Naive B cell (primary cell): ENCODE measurements at regions not wholly inside any gene's neighbourhood (a gene's known extent, or its start where the extent isn't known, plus 50 kb on each side); places are given as distances from the start of the nearest gene placed in this dataset.

Experiments
- ATAC-seq, 2 donors: fragments of 150-1000 bp; cut with Tn5 transposase; 2 replicates each; pipeline ENCODE4 v1.10.0; 2021; ENCODE audit warnings: low read depth in 2 of 2, mild to moderate bottlenecking in 2 of 2, moderate library complexity in 2 of 2
- DNase-seq: peaks from one replicate; pipeline ENCODE4 v3.0.0; 2022
- H3K27ac Mint-ChIP-seq, 6 donors: one replicate each; pipeline ENCODE4 v1.8.0; 2020 to 2022; ENCODE audit warnings: mild to moderate bottlenecking in 6 of 6, mixed read lengths in 6 of 6, moderate library complexity in 5 of 6, inconsistent platforms in 2 of 6
- H3K27me3 Mint-ChIP-seq, 3 donors: one replicate each; pipeline ENCODE4 v1.8.0; 2021 to 2022; ENCODE audit warnings: mixed read lengths in 3 of 3, mild to moderate bottlenecking in 1 of 3
- H3K36me3 Mint-ChIP-seq, 2 donors: one replicate each; pipeline ENCODE4 v1.8.0; 2020 to 2022; ENCODE audit warnings: mixed read lengths in 2 of 2, inconsistent platforms in 1 of 2, mild to moderate bottlenecking in 1 of 2
- H3K4me1 Mint-ChIP-seq, 3 donors: one replicate each; pipeline ENCODE4 v1.8.0; 2020 to 2022; ENCODE audit warnings: mixed read lengths in 3 of 3, inconsistent platforms in 1 of 3, mild to moderate bottlenecking in 1 of 3, moderate library complexity in 1 of 3
- H3K4me3 Mint-ChIP-seq, 8 donors: one replicate each; pipeline ENCODE4 v1.8.0; 2020 to 2022; ENCODE audit warnings: mild to moderate bottlenecking in 8 of 8, mixed read lengths in 8 of 8, moderate library complexity in 8 of 8, inconsistent platforms in 2 of 8
- H3K9me3 Mint-ChIP-seq, 7 donors: one replicate each; pipeline ENCODE4 v1.8.0; 2020 to 2022; ENCODE audit warnings: mixed read lengths in 7 of 7, mild to moderate bottlenecking in 5 of 7, inconsistent platforms in 2 of 7, moderate library complexity in 1 of 7

- DNase-seq (no peak), ATAC-seq (no peak)
- no peaks in the 10 kb centered on the region for H3K36me3 Mint-ChIP-seq
- H3K4me3 Mint-ChIP-seq: no peak overlapping the region
- H3K27ac Mint-ChIP-seq: no peak overlapping the region
- H3K9me3 Mint-ChIP-seq: peaks cover 0 to 27% (median 14%) of the 10 kb centered on the region in 7 donors
- no peaks in the 10 kb centered on the region for H3K27me3 Mint-ChIP-seq
- no peaks in the 10 kb centered on the region for H3K4me1 Mint-ChIP-seq
Observed at GRCh38 chr6:169041078-169041477, 212.6 kb downstream of the THBS2 start.

GRCh38 chr6:169038691-169039090 is 215.0 kb downstream of the THBS2 start:
- H3K4me3 Mint-ChIP-seq: no peak overlapping the region
- H3K27me3 Mint-ChIP-seq: no peaks in the 10 kb centered on the region
- no peak overlapping the region for H3K27ac Mint-ChIP-seq
- H3K4me1 Mint-ChIP-seq: no peaks in the 10 kb centered on the region
- ATAC-seq (no peak), DNase-seq (no peak)
- no peaks in the 10 kb centered on the region for H3K36me3 Mint-ChIP-seq
- H3K9me3 Mint-ChIP-seq: peaks cover 0 to 27% (median 14%) of the 10 kb centered on the region in 7 donors

DNA sequence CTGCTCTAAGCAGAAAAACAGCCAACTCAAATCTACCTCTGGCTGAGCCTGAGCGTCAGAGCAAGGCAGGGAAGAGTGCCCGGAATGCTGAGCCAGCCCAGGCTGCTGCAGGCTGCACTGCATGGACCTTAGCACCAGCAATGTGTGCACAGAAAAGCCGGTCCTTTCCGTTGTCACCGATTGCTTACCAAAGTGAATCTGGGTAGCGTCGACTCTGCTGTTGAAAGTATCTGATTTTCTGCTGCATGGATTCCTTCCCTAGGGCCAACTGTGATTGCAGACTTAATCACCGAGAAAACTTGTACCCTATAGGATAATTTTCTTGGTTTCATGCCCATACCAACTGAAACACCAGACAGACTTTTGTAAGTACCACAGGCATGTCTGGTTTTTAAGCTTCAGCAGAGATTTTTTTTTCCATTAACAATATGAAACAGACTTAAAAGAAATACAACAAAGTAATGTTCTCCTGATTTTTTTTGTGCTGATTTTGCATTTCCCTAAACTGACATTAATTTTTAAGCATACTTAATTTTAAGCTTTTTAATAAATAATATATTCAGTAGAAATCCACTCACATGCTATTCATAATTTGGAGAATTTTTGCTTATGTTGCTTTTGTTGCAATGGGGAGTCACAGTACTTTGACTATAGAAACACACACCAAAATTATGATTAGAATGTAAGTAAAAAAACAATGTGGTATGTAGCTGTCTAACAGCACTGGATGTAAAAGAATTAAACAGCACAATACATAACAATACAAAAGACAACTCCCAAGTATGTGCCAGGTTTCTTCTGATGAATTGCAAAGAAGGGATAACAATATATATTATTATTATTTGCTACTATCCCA is 218.0 kb downstream of the THBS2 start:
- no peaks in the 10 kb centered on the region for H3K4me1 Mint-ChIP-seq
- no peaks in the 10 kb centered on the region for H3K36me3 Mint-ChIP-seq
- H3K9me3 Mint-ChIP-seq: peaks cover 4 to 31% (median 17%) of the 10 kb centered on the region in 7 donors

DNA sequence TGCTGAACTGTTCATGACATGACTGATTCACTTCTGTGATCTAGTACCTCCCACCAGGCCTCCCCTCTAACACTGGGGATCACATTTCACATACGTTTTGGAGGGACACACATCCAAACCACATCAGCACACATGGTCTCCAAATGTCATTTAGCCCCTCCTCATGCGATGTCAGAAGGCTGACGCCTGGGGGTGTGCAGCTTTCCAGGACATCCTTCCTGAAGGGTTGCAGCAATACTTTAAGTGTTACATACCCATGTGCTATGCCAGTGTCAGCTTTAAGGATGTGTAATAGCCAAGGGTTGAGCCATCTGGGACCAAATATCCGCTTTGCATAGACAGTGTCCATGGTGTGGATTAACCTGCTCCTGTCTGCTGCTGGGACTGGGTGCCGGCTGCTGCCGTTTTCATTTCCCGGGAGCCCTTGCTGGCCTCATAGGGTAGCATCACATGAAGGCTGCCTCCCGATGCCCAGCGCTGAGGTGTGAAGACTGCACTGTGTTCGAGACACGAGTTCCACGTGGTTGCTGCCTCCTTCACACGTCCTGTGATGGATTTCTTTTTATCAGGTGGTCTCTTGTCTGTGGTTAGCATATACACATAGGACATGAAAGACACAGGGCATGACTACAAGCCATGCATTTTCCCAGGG is 219.0 kb downstream of the THBS2 start:
- H3K36me3 Mint-ChIP-seq: no peaks in the 10 kb centered on the region

More for the DNA sequence above, 218.0 kb downstream of the THBS2 start:
- ATAC-seq: no peak
- H3K27me3 Mint-ChIP-seq: no peaks in the 10 kb centered on the region
- H3K4me3 Mint-ChIP-seq: no peak overlapping the region
- H3K27ac Mint-ChIP-seq: no peak overlapping the region
- DNase-seq: no peak

GRCh38 chr6:169029861-169030260 is 223.8 kb downstream of the THBS2 start:
- H3K27ac Mint-ChIP-seq: no peak overlapping the region
- no peak for ATAC-seq
- H3K4me3 Mint-ChIP-seq: no peak overlapping the region
- H3K9me3 Mint-ChIP-seq: peaks cover 3 to 7% (median 4%) of the 10 kb centered on the region in 7 donors
- H3K36me3 Mint-ChIP-seq: no peaks in the 10 kb centered on the region
- H3K4me1 Mint-ChIP-seq: no peaks in the 10 kb centered on the region
- no peaks in the 10 kb centered on the region for H3K27me3 Mint-ChIP-seq
- DNase-seq: no peak

More for the DNA sequence above, 219.0 kb downstream of the THBS2 start:
- H3K9me3 Mint-ChIP-seq: peaks cover 4 to 31% (median 17%) of the 10 kb centered on the region in 7 donors
- H3K4me3 Mint-ChIP-seq: no peak overlapping the region
- ATAC-seq (no peak), DNase-seq (no peak)
- H3K27ac Mint-ChIP-seq: no peak overlapping the region
- no peaks in the 10 kb centered on the region for H3K27me3 Mint-ChIP-seq
- H3K4me1 Mint-ChIP-seq: no peaks in the 10 kb centered on the region

GRCh38 chr6:169028343-169028742 is 225.3 kb downstream of the THBS2 start:
- no peaks in the 10 kb centered on the region for H3K27me3 Mint-ChIP-seq

DNA sequence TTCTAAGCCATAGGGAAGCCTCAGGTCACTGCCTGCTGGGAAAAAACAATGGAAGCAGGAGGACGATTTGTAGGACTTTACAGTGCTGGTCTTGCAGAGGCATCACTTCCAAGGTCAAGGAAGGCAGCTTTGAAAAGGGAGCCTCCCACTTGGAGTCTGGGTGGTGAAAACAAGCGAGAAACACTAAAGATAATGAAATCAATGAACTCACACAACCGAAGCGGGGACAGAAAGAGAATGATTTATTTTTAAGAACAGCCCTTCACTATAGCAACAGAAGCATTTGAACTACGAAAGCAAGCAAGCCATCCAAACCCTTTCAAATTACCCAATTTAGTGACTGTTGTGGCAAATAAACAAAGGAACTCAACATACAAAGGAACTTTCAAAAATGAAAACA is 227.5 kb downstream of the THBS2 start:
- no peak overlapping the region for H3K27ac Mint-ChIP-seq
- ATAC-seq: no peak
- H3K36me3 Mint-ChIP-seq: no peaks in the 10 kb centered on the region
- no peak overlapping the region for H3K4me3 Mint-ChIP-seq
- peaks cover 0 to 6% (median under 1%) of the 10 kb centered on the region in 7 donors for H3K9me3 Mint-ChIP-seq
- H3K4me1 Mint-ChIP-seq: no peaks in the 10 kb centered on the region
- no peak for DNase-seq
- H3K27me3 Mint-ChIP-seq: no peaks in the 10 kb centered on the region

More at GRCh38 chr6:169028343-169028742, 225.3 kb downstream of the THBS2 start:
- Mint-ChIP-seq H3K9me3 (peaks cover under 1 to 4% (median 3%) of the 10 kb centered on the region in 7 donors), H3K4me3 (peak overlapping the region in 1 of 8 donors; percentile 22), H3K36me3 (no peaks in the 10 kb centered on the region), H3K4me1 (no peaks in the 10 kb centered on the region), H3K27ac (no peak overlapping the region)
- ATAC-seq (no peak), DNase-seq (no peak)

- Mint-ChIP-seq H3K4me1 (no peaks in the 10 kb centered on the region), H3K36me3 (no peaks in the 10 kb centered on the region), H3K27ac (no peak overlapping the region), H3K27me3 (peaks cover 0 to 12% (median 7%) of the 10 kb centered on the region in 3 donors), H3K9me3 (peaks cover 0 to 6% (median 0%) of the 10 kb centered on the region in 7 donors), H3K4me3 (no peak overlapping the region)
- ATAC-seq (no peak), DNase-seq (no peak)
Observed at GRCh38 chr6:169024047-169024660, 229.5 kb downstream of the THBS2 start.

GRCh38 chr6:169023161-169023874 is 230.3 kb downstream of the THBS2 start:
- peaks cover 0 to 9% (median 0%) of the 10 kb centered on the region in 7 donors for H3K9me3 Mint-ChIP-seq
- no peaks in the 10 kb centered on the region for H3K36me3 Mint-ChIP-seq
- H3K4me3 Mint-ChIP-seq: no peak overlapping the region
- peaks cover 0 to 12% (median 7%) of the 10 kb centered on the region in 3 donors for H3K27me3 Mint-ChIP-seq
- no peaks in the 10 kb centered on the region for H3K4me1 Mint-ChIP-seq
- ATAC-seq (no peak), DNase-seq (no peak)
- no peak overlapping the region for H3K27ac Mint-ChIP-seq

DNA sequence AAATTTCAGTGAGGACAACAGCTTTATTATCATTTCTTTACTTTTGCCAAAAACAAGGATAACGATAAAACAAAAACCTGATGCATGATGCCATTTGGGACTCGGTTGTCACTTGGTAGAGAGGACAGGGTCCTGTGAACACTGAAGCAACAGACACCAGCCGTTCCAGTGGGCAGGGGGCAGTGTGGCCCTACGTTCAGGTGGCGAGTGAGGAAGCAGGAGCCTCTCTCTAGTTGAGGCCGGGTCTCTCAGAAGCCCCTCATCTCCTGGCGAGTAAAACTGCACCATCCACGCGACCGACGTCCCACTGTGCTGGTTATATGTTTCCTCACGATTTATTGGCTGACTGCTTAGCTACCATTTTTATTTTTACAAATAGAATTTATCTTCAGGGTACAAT is 231.6 kb downstream of the THBS2 start:
- no peak overlapping the region for H3K4me3 Mint-ChIP-seq
- H3K9me3 Mint-ChIP-seq: peaks cover under 1 to 15% (median 9%) of the 10 kb centered on the region in 7 donors
- ATAC-seq (no peak), DNase-seq (no peak)
- H3K27me3 Mint-ChIP-seq: peaks cover 2 to 12% (median 12%) of the 10 kb centered on the region in 3 donors
- no peak overlapping the region for H3K27ac Mint-ChIP-seq
- no peaks in the 10 kb centered on the region for H3K4me1 Mint-ChIP-seq
- H3K36me3 Mint-ChIP-seq: peaks cover 0 to 6% of the 10 kb centered on the region in 2 donors

- Mint-ChIP-seq H3K4me3 (no peak overlapping the region), H3K27me3 (peaks cover 6 to 12% (median 12%) of the 10 kb centered on the region in 3 donors)
Observed at GRCh38 chr6:169020821-169021220, 232.8 kb downstream of the THBS2 start.

GRCh38 chr6:169019727-169020491 is 233.7 kb downstream of the THBS2 start:
- H3K27ac Mint-ChIP-seq: no peak overlapping the region
- no peak overlapping the region for H3K4me3 Mint-ChIP-seq
- ATAC-seq (no peak), DNase-seq (no peak)
- peaks cover 12 to 14% (median 12%) of the 10 kb centered on the region in 3 donors for H3K27me3 Mint-ChIP-seq
- H3K36me3 Mint-ChIP-seq: peaks cover 0 to 11% of the 10 kb centered on the region in 2 donors
- H3K4me1 Mint-ChIP-seq: no peaks in the 10 kb centered on the region
- H3K9me3 Mint-ChIP-seq: peaks cover 4 to 32% (median 24%) of the 10 kb centered on the region in 7 donors

More at GRCh38 chr6:169020821-169021220, 232.8 kb downstream of the THBS2 start:
- DNase-seq: no peak
- Mint-ChIP-seq H3K27ac (no peak overlapping the region), H3K36me3 (peaks cover 0 to 11% of the 10 kb centered on the region in 2 donors), H3K9me3 (peaks cover 4 to 26% (median 21%) of the 10 kb centered on the region in 7 donors), H3K4me1 (no peaks in the 10 kb centered on the region)
- no peak for ATAC-seq
